Pancreas (tissue), 10 donors: ENCODE measurements at regions not wholly inside any gene's neighbourhood (a gene's known extent, or its start where the extent isn't known, plus 50 kb on each side); places are given as distances from the start of the nearest gene placed in this dataset.

Source experiments
- ATAC-seq, 4 donors: fragments of 200-7000 bp; cut with Tn5 transposase; one replicate each; pipeline versions ENCODE4 v1.8.0 to v1.9.1; 2020; ENCODE audit warnings: mild to moderate bottlenecking in 4 of 4, moderate library complexity in 4 of 4
- DNase-seq, 6 donors: peaks; one replicate each; pipeline ENCODE4 v3.0.0-alpha.2; 2020
- FAIRE-seq: peaks from 2 replicates; lab custom pipeline; 2012; peaks lifted over from hg19 to GRCh38; lab: Jason Lieb, UNC
- H3K27ac ChIP-seq, 4 donors: fragments of 200-600 bp; sonication (generic); 1 replicate in 3 of 4; 2 replicates in 1 of 4; pipeline versions ENCODE4 v1.5.0 to v1.8.0; 2020
- H3K27me3 ChIP-seq, 4 donors: fragments of 200-600 bp; one replicate each; pipeline ENCODE4 v1.8.0; 2021
- H3K36me3 ChIP-seq, 3 donors: fragments of 200-600 bp; sonication (generic) in 1 of 3; one replicate each; pipeline versions ENCODE4 v1.5.0 to v1.8.0; 2020 to 2021
- H3K4me1 ChIP-seq, 3 donors: fragments of 200-600 bp; one replicate each; pipeline ENCODE4 v1.8.0; 2021
- H3K4me3 ChIP-seq, 4 donors: fragments of 200-600 bp; sonication (generic) in 2 of 4; one replicate each; pipeline versions ENCODE4 v1.5.0 to v1.8.0; 2020 to 2021
- H3K9me3 ChIP-seq, 4 donors: fragments of 200-600 bp; one replicate each; pipeline ENCODE4 v1.8.0; 2021
- WGBS, 2 donors: extraction: QIAGEN DNeasy Blood & Tissue Kit; methylation state at CpG; one replicate each; pipeline ENCODE4 v1.1.7; 2013; 5-methylcytosine and 5-hydroxymethylcytosine counted together
- intact Hi-C, 3 donors: fragments of 100-400 bp; cut with DNase I; formaldehyde crosslinking; loops; one replicate each; pipeline versions ENCODE4 v1.11.1 to v1.14.2; 2022
- TF ChIP-seq, protein P1 (sequence below), 4 donors: fragments of 200-600 bp; sonication (generic) in 3 of 4; IDR thresholded peaks; one replicate each; pipeline versions ENCODE4 v1.5.0 to v1.8.0; 2021; ENCODE audit warnings: antibody characterized with exemption in 4 of 4
- donor health status: healthy with polysubstance abuse.
- donor health status: DM: no; HTN: no; CAD: no; lungs with moderate emphysema.
- donor health status: DM: no; HTN: no; CAD: no.
- donor health status: control.
- donor health status: control.
- donor health status: Bipolar disorder and iron deficiency.
- donor health status: DM: yes; HTN: yes; CAD: no.
- donor health status: DM: no; HTN: no; CAD: no.
- donor health status: DM: no; HTN: no; CAD: no.
- donor health status: DM: yes; HTN: yes; CAD: no.

DNA sequence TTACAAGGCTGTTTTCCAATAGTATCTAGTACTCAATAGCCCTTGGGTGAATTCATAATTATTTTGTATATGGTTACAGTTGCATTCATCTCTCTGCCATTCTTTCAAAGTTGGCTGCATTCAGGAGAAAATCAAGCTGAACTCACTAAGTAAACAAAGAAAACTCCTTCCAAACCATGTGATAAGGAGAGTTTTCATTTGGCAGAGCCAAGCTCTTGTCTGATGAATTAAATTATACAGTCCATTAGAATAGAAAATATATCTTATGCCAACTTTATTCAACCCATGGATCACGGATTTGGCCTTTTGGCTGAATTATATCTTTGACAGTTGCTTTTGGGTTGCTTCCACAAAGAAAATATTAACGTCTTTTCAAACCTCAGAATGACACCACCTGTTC lies 272.3 kb upstream of the ROBO1 start:
- H3K9me3 ChIP-seq: no peaks in the 10 kb centered on the region
- TF ChIP-seq, protein P1, sequence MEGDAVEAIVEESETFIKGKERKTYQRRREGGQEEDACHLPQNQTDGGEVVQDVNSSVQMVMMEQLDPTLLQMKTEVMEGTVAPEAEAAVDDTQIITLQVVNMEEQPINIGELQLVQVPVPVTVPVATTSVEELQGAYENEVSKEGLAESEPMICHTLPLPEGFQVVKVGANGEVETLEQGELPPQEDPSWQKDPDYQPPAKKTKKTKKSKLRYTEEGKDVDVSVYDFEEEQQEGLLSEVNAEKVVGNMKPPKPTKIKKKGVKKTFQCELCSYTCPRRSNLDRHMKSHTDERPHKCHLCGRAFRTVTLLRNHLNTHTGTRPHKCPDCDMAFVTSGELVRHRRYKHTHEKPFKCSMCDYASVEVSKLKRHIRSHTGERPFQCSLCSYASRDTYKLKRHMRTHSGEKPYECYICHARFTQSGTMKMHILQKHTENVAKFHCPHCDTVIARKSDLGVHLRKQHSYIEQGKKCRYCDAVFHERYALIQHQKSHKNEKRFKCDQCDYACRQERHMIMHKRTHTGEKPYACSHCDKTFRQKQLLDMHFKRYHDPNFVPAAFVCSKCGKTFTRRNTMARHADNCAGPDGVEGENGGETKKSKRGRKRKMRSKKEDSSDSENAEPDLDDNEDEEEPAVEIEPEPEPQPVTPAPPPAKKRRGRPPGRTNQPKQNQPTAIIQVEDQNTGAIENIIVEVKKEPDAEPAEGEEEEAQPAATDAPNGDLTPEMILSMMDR (IDR thresholded peaks at IDR 0.05): no peak
- no peak overlapping the region for H3K4me3 ChIP-seq
- H3K27ac ChIP-seq: no peak overlapping the region
- no peaks in the 10 kb centered on the region for H3K36me3 ChIP-seq
- intact Hi-C loops: no loop called here
- no peaks in the 10 kb centered on the region for H3K4me1 ChIP-seq
- no peaks in the 10 kb centered on the region for H3K27me3 ChIP-seq
- 35 to 52% methylated on average over 2 of the region's 2 CpGs for WGBS, 2 donors
- ATAC-seq: no peak
- no peak for FAIRE-seq
- DNase-seq: no peak

DNA sequence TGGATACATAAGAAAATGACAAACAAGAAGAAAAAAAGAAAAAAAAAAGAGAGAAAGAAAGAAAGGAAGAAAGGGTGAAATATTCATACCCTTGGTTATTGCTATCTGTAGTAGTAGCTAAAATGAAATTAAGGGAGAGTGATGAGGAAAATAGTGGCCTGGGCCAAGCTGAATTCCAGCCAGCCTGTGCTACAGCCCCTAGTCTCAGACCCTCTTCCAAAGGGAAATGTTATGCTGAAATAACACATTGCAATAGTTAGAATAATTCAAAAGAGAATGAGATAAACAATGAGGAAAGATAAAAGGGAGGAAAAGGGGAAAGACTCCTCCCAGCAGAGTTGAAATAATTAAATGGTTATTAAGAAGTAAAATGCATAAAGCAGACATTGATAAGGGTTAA lies 268.4 kb upstream of the ROBO1 start:
- TF ChIP-seq, protein P1 (IDR thresholded peaks at IDR 0.05): no peak
- DNase-seq (no peak), ATAC-seq (no peak), FAIRE-seq (no peak)
- Histone ChIP-seq H3K4me3 (no peak overlapping the region), H3K4me1 (no peaks in the 10 kb centered on the region), H3K27me3 (no peaks in the 10 kb centered on the region), H3K36me3 (no peaks in the 10 kb centered on the region), H3K27ac (no peak overlapping the region), H3K9me3 (no peaks in the 10 kb centered on the region)
- intact Hi-C loops: no loop called here

DNA sequence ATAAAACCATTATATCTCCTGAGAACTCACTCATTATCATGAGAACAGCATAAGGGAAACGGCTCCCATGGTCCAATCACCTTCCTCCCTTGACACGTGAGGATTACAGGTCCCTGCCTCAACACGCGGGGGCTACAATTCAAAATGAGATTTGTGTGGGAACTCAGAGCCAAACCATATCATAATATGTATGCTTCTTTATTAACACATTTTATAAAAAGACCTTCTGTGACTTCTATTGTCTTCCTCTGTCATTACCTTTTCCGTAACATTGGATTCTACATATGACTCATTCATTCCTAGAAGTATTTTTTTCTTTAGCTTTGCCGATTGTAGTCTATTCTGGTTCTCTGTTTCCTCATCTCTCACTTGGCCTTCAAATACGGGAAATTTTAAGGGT lies 267.2 kb upstream of the ROBO1 start:
- H3K4me1 ChIP-seq: no peaks in the 10 kb centered on the region
- no peak overlapping the region for H3K4me3 ChIP-seq
- TF ChIP-seq, protein P1 (IDR thresholded peaks at IDR 0.05): no peak
- no peak for DNase-seq
- H3K9me3 ChIP-seq: no peaks in the 10 kb centered on the region
- no peaks in the 10 kb centered on the region for H3K36me3 ChIP-seq
- no peak for FAIRE-seq
- H3K27me3 ChIP-seq: no peaks in the 10 kb centered on the region
- 57 to 71% methylated on average over 7 of the region's 7 CpGs for WGBS, 2 donors
- no peak for ATAC-seq
- no peak overlapping the region for H3K27ac ChIP-seq
- intact Hi-C loops: no loop called here

DNA sequence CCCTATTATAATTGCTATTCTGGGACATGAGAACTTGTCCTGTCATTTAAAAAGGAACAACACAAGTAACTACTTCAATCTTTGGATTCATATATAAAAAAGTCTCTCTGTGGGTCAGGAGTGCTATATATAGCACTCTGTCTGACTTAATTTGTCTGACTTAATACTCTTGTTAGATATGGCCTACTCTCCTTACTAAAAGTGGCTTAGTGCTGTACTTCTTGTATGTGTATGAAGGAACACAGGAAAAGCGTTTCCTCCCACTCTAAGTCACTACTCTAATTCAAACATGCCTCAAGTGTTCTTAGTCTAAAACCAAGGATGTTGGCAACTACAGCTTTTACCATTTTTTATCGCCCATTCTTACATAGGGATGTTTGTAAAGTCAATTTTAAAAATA lies 255.2 kb upstream of the ROBO1 start:
- ATAC-seq (no peak), DNase-seq (no peak), FAIRE-seq (no peak)
- WGBS, 2 donors: 46 to 56% methylated on average over 2 of the region's 2 CpGs
- no peaks in the 10 kb centered on the region for H3K9me3 ChIP-seq
- TF ChIP-seq, protein P1 (IDR thresholded peaks at IDR 0.05): no peak
- H3K27ac ChIP-seq: no peak overlapping the region
- H3K36me3 ChIP-seq: no peaks in the 10 kb centered on the region
- intact Hi-C loops: no loop called here
- no peaks in the 10 kb centered on the region for H3K27me3 ChIP-seq
- no peaks in the 10 kb centered on the region for H3K4me1 ChIP-seq
- no peak overlapping the region for H3K4me3 ChIP-seq

GRCh38 chr3:80018375-80018774 lies 250.6 kb upstream of the ROBO1 start:
- ATAC-seq: no peak
- TF ChIP-seq, protein P1 (IDR thresholded peaks at IDR 0.05): no peak
- no peak for FAIRE-seq

More at GRCh38 chr3:80018375-80018774, 250.6 kb upstream of the ROBO1 start:
- Histone ChIP-seq H3K27ac (no peak overlapping the region), H3K4me3 (no peak overlapping the region), H3K27me3 (no peaks in the 10 kb centered on the region), H3K4me1 (no peaks in the 10 kb centered on the region), H3K36me3 (no peaks in the 10 kb centered on the region), H3K9me3 (no peaks in the 10 kb centered on the region)
- DNase-seq: no peak
- intact Hi-C loops: no loop called here
